ENCODE measurements at regions not wholly inside any gene's neighbourhood (a gene's known extent, or its start where the extent isn't known, plus 50 kb on each side); places are given as distances from the start of the nearest gene placed in this dataset.

DNA sequence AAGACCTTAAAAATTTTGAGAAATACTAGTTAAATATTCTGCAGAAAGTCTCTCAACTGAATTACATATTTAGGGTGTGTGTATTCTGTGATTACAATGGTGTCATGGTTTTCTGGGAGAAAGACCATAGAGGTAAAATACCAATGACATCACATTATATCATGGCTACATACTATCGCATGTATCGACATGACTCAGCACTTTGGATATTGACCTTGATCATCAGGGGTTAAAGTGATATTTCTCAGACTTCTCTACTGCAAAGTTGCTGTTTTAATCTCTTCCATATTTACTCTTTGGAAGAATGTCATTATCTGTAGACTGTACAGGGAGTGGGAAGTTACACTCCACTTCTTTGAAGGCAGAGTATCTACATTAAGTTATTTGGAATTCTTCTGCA lies 1046.6 kb downstream of the FAM181B start:
- H3K4me1 ChIP-seq = no peaks in the 10 kb centered on the region
- peaks cover 0 to 5% (median 0%) of the 10 kb centered on the region in 4 donors for H3K9me3 ChIP-seq
- 95 to 96% methylated on average over 2 of the region's 2 CpGs for WGBS, 2 donors
- TF ChIP-seq EP300 (IDR thresholded peaks at IDR 0.05) (no peak), POLR2A (IDR thresholded peaks at IDR 0.05) (no peak), POLR2AphosphoS5 (IDR thresholded peaks at IDR 0.05) (no peak)
- TF ChIP-seq, protein P1, sequence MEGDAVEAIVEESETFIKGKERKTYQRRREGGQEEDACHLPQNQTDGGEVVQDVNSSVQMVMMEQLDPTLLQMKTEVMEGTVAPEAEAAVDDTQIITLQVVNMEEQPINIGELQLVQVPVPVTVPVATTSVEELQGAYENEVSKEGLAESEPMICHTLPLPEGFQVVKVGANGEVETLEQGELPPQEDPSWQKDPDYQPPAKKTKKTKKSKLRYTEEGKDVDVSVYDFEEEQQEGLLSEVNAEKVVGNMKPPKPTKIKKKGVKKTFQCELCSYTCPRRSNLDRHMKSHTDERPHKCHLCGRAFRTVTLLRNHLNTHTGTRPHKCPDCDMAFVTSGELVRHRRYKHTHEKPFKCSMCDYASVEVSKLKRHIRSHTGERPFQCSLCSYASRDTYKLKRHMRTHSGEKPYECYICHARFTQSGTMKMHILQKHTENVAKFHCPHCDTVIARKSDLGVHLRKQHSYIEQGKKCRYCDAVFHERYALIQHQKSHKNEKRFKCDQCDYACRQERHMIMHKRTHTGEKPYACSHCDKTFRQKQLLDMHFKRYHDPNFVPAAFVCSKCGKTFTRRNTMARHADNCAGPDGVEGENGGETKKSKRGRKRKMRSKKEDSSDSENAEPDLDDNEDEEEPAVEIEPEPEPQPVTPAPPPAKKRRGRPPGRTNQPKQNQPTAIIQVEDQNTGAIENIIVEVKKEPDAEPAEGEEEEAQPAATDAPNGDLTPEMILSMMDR (IDR thresholded peaks at IDR 0.05) = no peak
- H3K36me3 ChIP-seq = no peaks in the 10 kb centered on the region
- no peak overlapping the region for H3K27ac ChIP-seq
- H3K4me3 ChIP-seq = no peak overlapping the region
- intact Hi-C loops (cut with DNase I) = no loop called here
- DNase-seq = no peak
- H3K27me3 ChIP-seq = peaks cover 0 to under 1% (median 0%) of the 10 kb centered on the region in 3 donors

GRCh38 chr11:81674211-81674610 lies 1059.5 kb downstream of the FAM181B start:
- 65 to 69% methylated on average over 3 of the region's 3 CpGs for WGBS, 2 donors
- Histone ChIP-seq H3K36me3 (no peaks in the 10 kb centered on the region), H3K4me3 (no peak overlapping the region), H3K27me3 (no peaks in the 10 kb centered on the region), H3K9me3 (no peaks in the 10 kb centered on the region), H3K27ac (no peak overlapping the region), H3K4me1 (no peaks in the 10 kb centered on the region)
- TF ChIP-seq, protein P1 (IDR thresholded peaks at IDR 0.05) = no peak
- no peak for TF ChIP-seq POLR2A (IDR thresholded peaks at IDR 0.05)
- no peak for TF ChIP-seq POLR2AphosphoS5 (IDR thresholded peaks at IDR 0.05)
- no peak for TF ChIP-seq EP300 (IDR thresholded peaks at IDR 0.05)
- DNase-seq = no peak
- intact Hi-C loops (cut with DNase I) = no loop called here

DNA sequence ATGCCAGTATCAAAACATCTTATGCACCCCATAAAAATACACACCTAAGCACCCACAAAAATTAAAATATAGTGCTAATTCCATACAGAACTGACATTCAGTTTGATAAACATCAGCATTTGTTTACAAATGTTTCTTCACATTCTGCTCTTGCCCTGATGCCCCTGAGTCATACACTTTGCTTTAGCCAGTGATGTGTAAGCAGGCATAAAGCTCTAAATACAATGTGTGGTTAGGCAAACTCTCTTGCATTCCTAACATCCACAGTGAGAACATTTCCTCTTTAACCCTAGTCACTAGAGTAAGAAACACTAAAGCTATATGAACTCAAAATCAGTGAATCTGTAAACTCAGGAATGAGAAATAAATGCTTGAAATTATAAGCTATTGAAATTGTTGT lies 1060.7 kb downstream of the FAM181B start:
- H3K4me1 ChIP-seq = no peaks in the 10 kb centered on the region
- H3K4me3 ChIP-seq = no peak overlapping the region
- no peak for TF ChIP-seq EP300 (IDR thresholded peaks at IDR 0.05)
- TF ChIP-seq, protein P1 (IDR thresholded peaks at IDR 0.05) = no peak
- TF ChIP-seq POLR2AphosphoS5 (IDR thresholded peaks at IDR 0.05) = no peak
- no peak for TF ChIP-seq POLR2A (IDR thresholded peaks at IDR 0.05)
- no peaks in the 10 kb centered on the region for H3K9me3 ChIP-seq
- no peak overlapping the region for H3K27ac ChIP-seq
- no peaks in the 10 kb centered on the region for H3K36me3 ChIP-seq
- no peaks in the 10 kb centered on the region for H3K27me3 ChIP-seq
- intact Hi-C loops (cut with DNase I) = no loop called here
- DNase-seq = no peak

GRCh38 chr11:81669935-81670543 lies 1063.6 kb downstream of the FAM181B start:
- Histone ChIP-seq H3K4me1 (no peaks in the 10 kb centered on the region), H3K27me3 (no peaks in the 10 kb centered on the region), H3K36me3 (no peaks in the 10 kb centered on the region), H3K4me3 (no peak overlapping the region), H3K27ac (no peak overlapping the region), H3K9me3 (no peaks in the 10 kb centered on the region)
- TF ChIP-seq EP300 (IDR thresholded peaks at IDR 0.05) (no peak), POLR2AphosphoS5 (IDR thresholded peaks at IDR 0.05) (no peak), POLR2A (IDR thresholded peaks at IDR 0.05) (no peak)
- TF ChIP-seq, protein P1 (IDR thresholded peaks at IDR 0.05) = no peak
- no peak for DNase-seq
- 82 to 86% methylated on average over 1 of the region's 1 CpG for WGBS, 2 donors
- intact Hi-C loops (cut with DNase I) = no loop called here

DNA sequence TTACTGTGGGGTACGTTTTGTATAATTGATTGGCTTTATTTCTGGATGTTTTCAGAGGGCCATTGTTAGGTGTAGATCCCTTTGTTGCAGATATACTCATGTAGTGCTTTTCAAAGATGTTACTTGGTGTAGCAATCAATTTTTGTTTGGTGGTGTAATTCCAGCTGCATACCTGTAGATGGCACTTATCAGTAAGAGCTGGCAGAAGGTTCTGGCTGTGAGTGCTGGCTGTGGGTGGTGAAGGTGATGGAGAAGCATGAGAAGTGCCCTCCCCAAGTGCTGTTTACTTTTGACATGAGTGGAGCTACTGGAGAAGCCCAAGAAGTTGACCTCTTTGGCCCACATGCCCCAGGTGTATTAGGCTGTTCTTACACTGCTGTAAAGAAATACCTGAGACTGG lies 1074.9 kb downstream of the FAM181B start:
- intact Hi-C loops (cut with DNase I) = no loop called here
- Histone ChIP-seq H3K4me3 (no peak overlapping the region), H3K27me3 (no peaks in the 10 kb centered on the region), H3K4me1 (no peaks in the 10 kb centered on the region), H3K36me3 (no peaks in the 10 kb centered on the region), H3K27ac (no peak overlapping the region), H3K9me3 (peaks cover 0 to 7% (median 0%) of the 10 kb centered on the region in 4 donors)
- DNase-seq = no peak
- TF ChIP-seq EP300 (IDR thresholded peaks at IDR 0.05) (no peak), POLR2A (IDR thresholded peaks at IDR 0.05) (no peak), POLR2AphosphoS5 (IDR thresholded peaks at IDR 0.05) (no peak)
- TF ChIP-seq, protein P1 (IDR thresholded peaks at IDR 0.05) = no peak
- WGBS, 2 donors = 33 to 36% methylated on average over 1 of the region's 1 CpG

All from sigmoid colon (tissue), 6 donors.